HCT116 (cell line): ENCODE measurements at regions not wholly inside any gene's neighbourhood (a gene's known extent, or its start where the extent isn't known, plus 50 kb on each side); places are given as distances from the start of the nearest gene placed in this dataset.
"Not testable (repeated sequence)": the region's sequence is repeated elsewhere in the genome, so short reads cannot be mapped to it uniquely, and the experiment has no call there.

Source experiments
- ATAC-seq: fragments of 200-7000 bp; cut with Tn5 transposase; 2 replicates; pipeline ENCODE4 v1.9.1; 2020; ENCODE audit warnings: mild to moderate bottlenecking, moderate library complexity
- BruUV-seq: library from RNA; stranded (reverse); fragments of 400-500 nt; replicated peaks from 2 replicates; lab custom pipeline; 2021; lab: Mats Ljungman, UMichigan
- CTCF ChIA-PET: fragments of 300-600 bp; sonication (Branson Sonifier 250); formaldehyde crosslinking; loops from one replicate; lab custom pipeline; 2021; ENCODE audit warnings: antibody characterized with exemption; lab: Charles Lee
- POLR2A ChIA-PET: fragments of 300-600, 350-600 bp; sonication (Branson Sonifier 250); formaldehyde crosslinking; loops from one replicate; lab custom pipeline; 2021; ENCODE audit warnings: antibody characterized with exemption; lab: Charles Lee
- RAD21 ChIA-PET, 2 experiments: fragments of 300-600 bp; sonication (Branson Sonifier 250); formaldehyde crosslinking; loops; one replicate each; lab custom pipeline; 2023; ENCODE audit warnings: low total read pairs in 2 of 2; ENCODE audit not compliant: uncharacterized antibody in 2 of 2, unreplicated experiment in 2 of 2, low non-redundant PET in 1 of 2; lab: Charles Lee
- DNase-seq: peaks from one replicate; pipeline ENCODE4 v3.0.0-alpha.2; 2010; ENCODE audit warnings: low read depth, low spot score
- H2AFZ ChIP-seq: fragments of 200-600 bp; shearing (Covaris generic), sonication (generic); 2 replicates; pipeline ENCODE4 v1.6.1; 2017; ENCODE audit warnings: low read depth, mixed run types, mixed read lengths, antibody characterized with exemption, low read length; ENCODE audit not compliant: poor library complexity, severe bottlenecking
- H3K27ac ChIP-seq: 2 replicates; pipeline ENCODE4 v1.5.1; 2012; ENCODE audit warnings: low read depth, low read length
- H3K27me3 ChIP-seq: fragments of 200-600 bp; sonication (generic); 2 replicates; pipeline ENCODE4 v1.6.1; 2016; ENCODE audit warnings: mixed run types, low read length, mixed read lengths; ENCODE audit not compliant: insufficient read depth
- H3K36me3 ChIP-seq, 2 experiments: fragments of 200-500 bp in 1 of 2; fragments of 200-600 bp in 1 of 2; sonication (Bioruptor generic) in 1 of 2; sonication (generic) in 1 of 2; 2 replicates each; pipeline versions ENCODE4 v1.5.1 to v1.6.1; 2014 to 2016; ENCODE audit warnings: low read length in 2 of 2, inconsistent platforms in 1 of 2, mixed read lengths in 1 of 2, mixed run types in 1 of 2; ENCODE audit not compliant: insufficient read depth in 2 of 2, control insufficient read depth in 1 of 2
- H3K4me1 ChIP-seq, 2 experiments: fragments of 200-600 bp in 1 of 2; sonication (generic) in 1 of 2; 2 replicates each; pipeline versions ENCODE4 v1.5.1 to v1.6.1; 2012 to 2017; ENCODE audit warnings: low read length in 2 of 2, inconsistent platforms in 1 of 2, mild to moderate bottlenecking in 1 of 2, mixed read lengths in 1 of 2, mixed run types in 1 of 2, moderate library complexity in 1 of 2; ENCODE audit not compliant: insufficient read depth in 2 of 2, control insufficient read depth in 1 of 2
- H3K4me2 ChIP-seq: fragments of 200-600 bp; sonication (generic); 2 replicates; pipeline ENCODE4 v1.6.1; 2017; ENCODE audit warnings: mixed run types, low read length, mixed read lengths
- H3K4me3 ChIP-seq, 2 experiments: fragments of 200-600 bp in 1 of 2; sonication (generic) in 1 of 2; replicated peaks in 1 of 2; 2 replicates each; pipeline ENCODE4 v1.5.1; 2011 to 2016; ENCODE audit warnings: low read length in 2 of 2, control low read depth in 1 of 2, low read depth in 1 of 2, mild to moderate bottlenecking in 1 of 2, mixed read lengths in 1 of 2, mixed run types in 1 of 2
- H3K79me2 ChIP-seq: fragments of 200-600 bp; sonication (generic); 2 replicates; pipeline ENCODE4 v1.6.1; 2017; ENCODE audit warnings: mild to moderate bottlenecking, mixed run types, low read length, moderate library complexity, mixed read lengths; ENCODE audit not compliant: insufficient read depth
- H3K9ac ChIP-seq: fragments of 200-600 bp; sonication (generic); 2 replicates; pipeline ENCODE4 v1.6.1; 2016; ENCODE audit warnings: low read length, mixed read lengths
- H3K9me2 ChIP-seq: fragments of 200-600 bp; sonication (generic), shearing (Covaris generic); 2 replicates; pipeline ENCODE4 v1.6.1; 2017; ENCODE audit warnings: mixed run types, mild to moderate bottlenecking, moderate library complexity; ENCODE audit not compliant: insufficient read depth
- H3K9me3 ChIP-seq, 2 experiments: fragments of 200-500 bp in 1 of 2; fragments of 200-600 bp in 1 of 2; sonication (Bioruptor generic) in 1 of 2; sonication (generic) in 1 of 2; 2 replicates each; pipeline ENCODE4 v1.6.1; 2014 to 2017; ENCODE audit warnings: low read length in 2 of 2, mixed read lengths in 2 of 2, inconsistent platforms in 1 of 2, low read depth in 1 of 2, mild to moderate bottlenecking in 1 of 2, mixed run types in 1 of 2, moderate library complexity in 1 of 2; ENCODE audit not compliant: control insufficient read depth in 1 of 2, insufficient read depth in 1 of 2
- H4K20me1 ChIP-seq: fragments of 200-600 bp; sonication (generic), shearing (Covaris generic); 2 replicates; pipeline ENCODE4 v1.6.1; 2017; ENCODE audit warnings: mixed run types, mild to moderate bottlenecking, moderate library complexity; ENCODE audit not compliant: insufficient read depth
- EGR1 ChIP-seq: IDR thresholded peaks from 2 replicates; pipeline ENCODE4 v1.6.1; 2012; ENCODE audit warnings: low read depth
- JUND ChIP-seq: IDR thresholded peaks from 2 replicates; pipeline ENCODE4 v1.6.1; 2012
- MAX ChIP-seq: IDR thresholded peaks from 2 replicates; pipeline ENCODE4 v1.6.1; 2012
- POLR2AphosphoS5 ChIP-seq: IDR thresholded peaks from 2 replicates; pipeline ENCODE4 v1.6.1; 2011; ENCODE audit warnings: mild to moderate bottlenecking, low read depth, low read length, moderate library complexity
- ZBTB33 ChIP-seq: IDR thresholded peaks from 2 replicates; pipeline ENCODE4 v1.6.1; 2011; ENCODE audit warnings: mild to moderate bottlenecking, low read length, moderate library complexity; ENCODE audit not compliant: insufficient replicate concordance; ENCODE audit errors: extremely low read depth
- ZFX ChIP-seq: fragments of 450-650 bp; IDR thresholded peaks from 2 replicates; pipeline ENCODE4 v1.6.1; 2017
- intact Hi-C: fragments of 100-400 bp; cut with micrococcal nuclease; formaldehyde crosslinking; loops from 2 replicates; pipeline ENCODE4 v1.10.0; 2022

GRCh38 chr10:21355591-21356011, 169.9 kb downstream of the SKIDA1 start (continued):
- no peak for TF ChIP-seq JUND

GRCh38 chr10:21352886-21353285, 172.6 kb downstream of the SKIDA1 start:
- Histone ChIP-seq H4K20me1 (no peaks in the 10 kb centered on the region), H3K9ac (no peak overlapping the region)
- ChIA-PET POLR2A (no interaction called here), RAD21 (no interaction called here)
- TF ChIP-seq EGR1 (no peak), ZBTB33 (no peak), ZFX (no peak), MAX (no peak), POLR2AphosphoS5 (no peak)
- TF ChIP-seq, all 23 proteins: peak for 0
- H3K27me3 ChIP-seq = no peaks in the 10 kb centered on the region
- intact Hi-C loops = no loop called here
- H3K36me3 ChIP-seq = no peaks in the 10 kb centered on the region
- BruUV-seq = no TSS peak
- CTCF ChIA-PET = no interaction called here
- no peaks in the 10 kb centered on the region for H3K9me3 ChIP-seq
- peaks cover 0 to 9% of the 10 kb centered on the region in 2 experiments; a peak in 2 of 4 replicates for H3K4me1 ChIP-seq
- DNase-seq (no peak), ATAC-seq (no peak)
- no peak overlapping the region for H2AFZ ChIP-seq
- no peak overlapping the region for H3K27ac ChIP-seq
- H3K4me3 ChIP-seq = no peak overlapping the region
- no peaks in the 10 kb centered on the region for H3K79me2 ChIP-seq
- no peaks in the 10 kb centered on the region for H3K9me2 ChIP-seq
- H3K4me2 ChIP-seq = no peak overlapping the region

- BruUV-seq, H3K9ac ChIP-seq, H3K27ac ChIP-seq, H3K4me1 ChIP-seq, ATAC-seq, H3K9me3 ChIP-seq, H3K36me3 ChIP-seq, H2AFZ ChIP-seq, H3K9me2 ChIP-seq, H3K79me2 ChIP-seq, POLR2A ChIA-PET, intact Hi-C loops, H4K20me1 ChIP-seq, H3K4me2 ChIP-seq, H3K4me3 ChIP-seq, RAD21 ChIA-PET, CTCF ChIA-PET, H3K27me3 ChIP-seq, DNase-seq: not testable (repeated sequence)
Observed at GRCh38 chr10:21351594-21351993, 173.9 kb downstream of the SKIDA1 start.
